ENCODE measurements at regions not wholly inside any gene's neighbourhood (a gene's known extent, or its start where the extent isn't known, plus 50 kb on each side); places are given as distances from the start of the nearest gene placed in this dataset.

DNA sequence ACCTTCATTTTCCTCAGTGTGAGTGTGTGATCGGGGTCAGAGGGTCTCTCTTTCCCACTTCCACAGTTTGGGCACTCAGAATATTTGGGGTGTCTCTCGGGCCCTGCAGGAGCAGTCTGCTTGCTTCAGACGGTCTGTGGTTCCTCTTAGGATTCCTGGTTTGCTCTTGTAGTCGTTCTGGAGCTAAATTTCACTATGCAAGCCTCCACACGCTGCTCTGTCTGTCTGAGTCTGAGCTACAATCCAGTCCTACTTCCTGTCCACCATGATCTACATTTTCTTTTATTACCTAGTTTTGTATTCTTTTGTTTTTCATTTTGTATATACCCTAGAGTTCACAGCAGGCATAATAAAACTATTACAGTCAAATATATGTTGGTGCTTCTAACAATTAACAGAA is 1967.3 kb upstream of the NUDT12 start:
- no peak for DNase-seq

- no peak for DNase-seq
These were observed 1945.9 kb upstream of the NUDT12 start for GRCh38 chr5:105508519-105508918.

DNA sequence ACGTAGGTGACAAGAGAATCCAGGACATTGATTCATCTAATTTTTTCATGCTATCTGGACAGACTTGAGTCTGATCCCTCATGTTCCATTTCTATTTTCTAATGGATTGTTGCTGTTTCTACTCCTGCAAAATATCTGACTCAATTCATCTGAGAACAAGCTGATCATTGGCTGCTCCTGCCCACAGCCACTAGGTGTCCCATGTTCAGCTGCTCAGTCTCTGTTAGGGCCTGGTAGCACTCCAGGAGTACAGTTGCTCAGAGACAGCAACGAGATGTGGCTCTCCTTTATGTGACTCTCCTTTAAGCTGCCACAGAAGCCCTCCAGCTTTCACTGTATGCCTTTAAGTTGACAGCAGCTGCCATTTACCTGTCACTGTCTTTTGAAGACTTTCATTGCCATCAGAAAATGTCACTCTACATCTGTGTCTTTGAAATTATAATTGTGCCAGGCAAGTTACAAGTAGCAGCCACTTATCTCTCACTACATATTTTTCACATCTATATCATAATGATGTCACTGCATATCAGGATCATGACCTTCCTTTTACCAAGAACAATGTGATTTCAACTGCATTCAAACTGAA is 1944.2 kb upstream of the NUDT12 start:
- peak; percentile 14 for DNase-seq

- peak; percentile 49 for DNase-seq
These were observed 1941.4 kb upstream of the NUDT12 start for GRCh38 chr5:105503950-105504349.

GRCh38 chr5:105501315-105501714 is 1938.7 kb upstream of the NUDT12 start:
- no peak for DNase-seq

DNA sequence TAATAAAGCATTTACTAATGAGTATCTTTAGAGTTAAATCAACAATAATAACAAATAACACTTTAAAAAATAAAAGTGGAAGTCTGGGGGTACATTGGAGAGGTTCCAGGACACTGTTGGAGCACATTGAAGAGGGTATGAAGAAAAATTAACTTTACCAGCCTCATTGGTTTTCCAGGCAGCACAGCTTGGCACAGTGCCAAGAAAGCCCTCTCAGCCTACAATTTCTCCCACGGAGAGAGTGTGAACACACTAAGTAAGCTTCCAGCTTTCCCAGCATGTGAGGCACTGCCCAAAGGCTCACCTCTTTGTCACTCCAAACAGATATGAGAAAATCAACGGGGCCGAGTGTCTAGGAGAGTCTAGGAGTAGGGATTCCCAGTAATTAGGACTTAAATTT is 1912.8 kb upstream of the NUDT12 start:
- no peak for DNase-seq

DNA sequence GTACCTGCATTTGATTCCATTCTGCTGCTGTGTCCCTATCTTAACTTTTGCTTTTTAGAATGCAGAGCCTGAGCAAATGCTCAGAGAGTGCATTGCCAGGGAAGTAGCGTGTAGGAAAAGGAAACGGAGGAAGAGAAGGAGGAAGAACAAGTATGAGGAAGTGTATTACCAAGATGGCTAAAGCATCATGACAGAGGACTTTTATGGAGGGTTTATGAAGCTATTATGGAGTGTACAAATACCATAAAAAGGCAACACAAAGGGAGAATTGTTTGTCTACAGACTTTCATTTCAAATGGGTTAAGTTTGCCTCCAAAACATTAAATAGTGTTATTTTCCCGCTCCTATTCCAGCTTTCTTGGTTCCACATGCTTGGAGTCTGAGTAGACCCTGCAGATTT is 1899.8 kb upstream of the NUDT12 start:
- DNase-seq = no peak

DNA sequence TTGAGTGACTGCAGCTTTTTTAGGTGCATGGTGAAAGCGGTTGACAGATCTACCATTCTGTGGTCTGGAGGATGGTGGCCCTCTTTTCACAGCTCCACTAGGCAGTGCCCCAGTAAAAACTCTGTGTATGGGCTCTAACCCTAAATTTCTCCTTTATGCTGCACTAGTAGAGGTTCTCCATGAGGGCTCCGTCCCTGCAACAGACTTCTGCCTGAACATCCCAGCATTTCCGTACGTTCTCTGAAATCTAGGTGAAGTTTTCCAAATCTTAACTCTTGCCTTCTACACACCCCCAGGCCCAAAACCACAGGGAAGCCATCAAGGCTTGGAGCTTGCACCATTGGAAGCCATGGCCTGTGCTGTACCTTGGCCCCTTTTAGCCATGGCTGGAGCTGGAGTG is 1898.1 kb upstream of the NUDT12 start:
- no peak for DNase-seq

GRCh38 chr5:105453216-105453807 is 1890.7 kb upstream of the NUDT12 start:
- DNase-seq = no peak

DNA sequence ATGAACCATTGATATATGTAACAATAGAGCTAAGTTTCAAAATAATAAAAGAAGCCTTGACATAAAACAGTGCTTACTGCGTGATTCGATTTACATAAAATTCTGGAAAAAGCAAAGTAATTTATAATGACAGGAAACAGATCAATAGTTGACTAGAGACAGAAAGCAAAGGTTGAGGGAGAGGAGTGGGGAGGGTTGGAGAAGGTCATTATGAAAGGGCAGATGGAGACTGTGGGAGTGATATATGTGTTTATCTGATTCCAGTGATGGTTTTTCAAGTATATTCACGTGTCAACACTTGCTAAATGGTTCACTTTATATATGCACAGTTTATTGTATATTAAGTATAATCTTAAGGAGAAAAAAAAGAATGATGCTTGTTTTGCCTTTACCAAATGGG is 1885.7 kb upstream of the NUDT12 start:
- no peak for DNase-seq

DNA sequence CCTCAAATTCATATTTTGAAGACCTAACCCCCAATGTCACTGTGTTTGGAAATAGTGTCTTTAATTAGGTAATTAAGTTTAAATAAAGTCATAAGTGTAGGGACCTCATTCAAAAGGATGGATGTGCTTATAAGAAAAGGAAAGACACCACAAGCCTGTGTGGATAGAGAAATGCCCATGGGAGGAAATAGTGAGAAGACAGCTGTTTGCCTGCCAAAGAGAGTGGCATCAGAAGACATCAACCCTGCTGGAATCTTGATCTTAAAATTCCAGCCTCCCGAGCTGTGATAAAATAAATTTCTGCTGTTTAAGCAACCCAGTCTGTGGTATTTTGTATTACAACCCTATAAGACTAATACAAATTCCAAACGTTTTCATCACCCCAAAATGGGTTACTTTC is 1867.9 kb upstream of the NUDT12 start:
- no peak for DNase-seq

- DNase-seq = peak; percentile 20
These were observed 1866.1 kb upstream of the NUDT12 start for GRCh38 chr5:105428451-105429380.

DNA sequence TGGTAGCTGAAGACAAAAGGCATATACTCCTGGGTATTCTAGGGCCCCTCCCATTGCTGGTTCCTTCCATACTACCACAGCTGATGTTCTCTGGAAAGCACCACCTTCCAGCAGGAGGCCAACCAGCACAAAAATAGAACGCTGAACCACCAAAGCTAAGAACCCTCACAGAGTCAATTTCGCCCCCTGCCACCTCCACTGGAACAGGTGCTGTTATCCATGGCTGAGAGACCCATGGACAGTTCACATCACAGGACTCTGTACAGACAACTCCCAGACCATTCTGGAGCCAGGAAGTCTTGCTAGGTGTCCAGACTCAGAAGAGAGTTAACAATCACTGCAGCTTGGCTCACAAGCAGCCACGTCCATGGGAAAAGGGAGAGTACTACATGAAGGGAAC is 1851.5 kb upstream of the NUDT12 start:
- no peak for DNase-seq

DNA sequence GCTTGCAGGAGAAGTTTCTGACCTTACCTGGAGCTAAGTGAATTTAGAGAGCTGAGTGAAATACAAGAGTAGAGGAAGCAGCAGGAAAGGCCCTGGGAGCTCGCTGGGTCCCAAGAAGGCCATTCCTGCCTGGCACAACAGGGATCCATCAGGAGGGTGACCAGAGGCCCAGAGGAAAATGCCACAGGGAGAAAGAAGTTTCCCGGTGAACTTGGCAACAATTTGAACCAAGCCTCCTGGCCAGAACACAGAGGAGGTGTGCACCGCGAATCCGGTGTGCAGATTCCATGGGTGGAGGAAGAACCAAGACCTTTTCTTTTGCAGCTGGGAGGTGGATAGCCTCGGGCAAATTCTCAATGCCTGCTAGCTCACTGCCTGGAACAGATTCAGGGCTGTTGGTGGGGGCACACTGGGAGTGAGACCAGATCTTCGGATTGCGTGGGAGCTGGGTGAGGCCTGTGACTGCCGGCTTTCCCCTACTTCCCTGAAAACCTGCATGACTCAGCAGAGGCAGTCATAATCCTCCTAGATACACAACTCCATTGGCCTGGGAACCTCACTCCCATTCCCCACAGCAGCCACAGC is 1850.9 kb upstream of the NUDT12 start:
- DNase-seq = no peak

DNA sequence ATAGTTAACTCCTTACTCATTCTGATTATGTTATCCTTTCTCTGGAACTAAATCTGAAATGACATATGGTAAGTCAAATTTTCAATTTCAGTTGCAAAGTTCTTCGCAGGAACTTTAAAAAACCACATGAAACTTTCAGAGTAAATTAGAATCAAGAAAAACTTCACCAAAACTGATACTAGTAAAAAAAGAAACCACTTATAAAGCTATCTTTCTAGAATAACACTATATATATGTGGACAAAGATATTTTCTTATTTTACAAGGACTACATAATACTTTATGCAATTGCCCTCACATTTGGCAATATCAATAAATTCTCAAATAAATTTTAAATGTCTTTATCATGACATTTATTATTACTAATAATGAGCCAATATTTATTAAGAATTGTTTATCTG is 1847.1 kb upstream of the NUDT12 start:
- DNase-seq = no peak

DNA sequence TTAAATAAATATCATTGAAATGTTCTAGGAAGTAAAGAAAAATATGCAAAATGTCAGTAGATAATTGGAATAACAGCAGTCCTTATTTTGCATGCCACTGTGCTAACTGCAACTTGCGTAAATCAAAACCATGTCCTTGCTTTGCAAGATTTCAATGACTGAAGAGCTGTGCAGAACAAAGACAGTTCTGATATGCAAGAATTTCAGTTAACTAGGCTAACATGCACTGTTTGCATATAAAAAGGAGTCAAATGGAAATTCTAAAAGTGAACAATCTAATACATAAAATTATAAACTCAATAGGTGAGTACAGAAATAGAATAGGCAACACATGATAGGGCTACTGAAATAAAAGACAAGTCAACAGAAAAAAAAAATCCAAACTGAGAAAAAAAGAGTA is 1844.6 kb upstream of the NUDT12 start:
- DNase-seq = no peak

GRCh38 chr5:105397749-105398148 is 1835.2 kb upstream of the NUDT12 start:
- no peak for DNase-seq

DNA sequence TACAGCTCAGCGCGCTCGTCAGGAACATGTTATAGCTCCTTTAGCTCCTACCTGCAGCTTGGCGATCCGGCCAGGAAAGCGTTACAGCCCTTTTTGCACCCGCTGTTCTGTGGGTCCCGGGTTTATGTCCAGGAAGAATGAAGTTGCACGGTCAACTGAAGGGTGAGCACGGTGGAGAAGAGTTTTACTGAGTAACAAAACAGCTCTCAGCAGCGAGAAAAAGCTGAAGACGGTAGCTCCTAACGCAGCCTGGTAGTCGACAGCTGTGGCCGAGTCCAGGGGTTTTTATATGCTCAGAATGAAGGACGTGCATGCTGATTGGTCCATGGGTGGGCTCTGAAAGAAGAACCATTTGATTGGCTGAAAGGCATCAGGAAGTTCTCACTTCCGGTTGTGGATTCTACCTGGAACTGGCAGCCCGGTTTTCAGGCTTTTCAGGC is 1830.1 kb upstream of the NUDT12 start:
- DNase-seq = no peak

DNA sequence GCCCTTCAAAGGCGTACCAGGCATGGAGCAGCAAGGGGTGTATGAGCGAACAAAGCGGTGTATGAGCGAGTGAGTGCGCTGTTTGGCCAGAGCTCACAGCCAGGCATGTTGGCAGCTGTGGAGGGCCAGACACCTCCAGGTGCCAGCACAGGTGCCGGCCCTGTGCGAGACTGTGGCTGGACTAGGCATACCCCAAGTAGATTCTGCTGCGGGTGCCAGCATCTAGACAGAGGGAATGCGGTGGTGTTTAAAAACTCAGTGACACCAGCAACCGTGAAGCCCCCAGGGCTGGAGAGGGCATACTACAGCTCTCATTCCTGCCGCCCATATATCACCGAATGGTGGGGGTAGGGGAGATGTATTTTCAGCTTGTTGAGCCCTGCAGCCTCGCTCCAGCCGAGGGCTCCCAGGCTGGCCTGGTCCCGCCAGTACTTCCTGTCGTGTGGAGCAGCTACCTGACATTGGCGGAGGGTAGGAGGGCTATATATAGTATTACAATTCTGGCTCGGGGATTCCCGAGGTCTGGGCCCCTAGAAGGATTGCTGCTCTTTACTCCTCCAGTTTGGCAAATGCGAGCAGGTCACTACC is 1829.6 kb upstream of the NUDT12 start:
- no peak for DNase-seq

- peak; percentile 8 for DNase-seq
These were observed 1817.5 kb upstream of the NUDT12 start for GRCh38 chr5:105380126-105380525.

DNA sequence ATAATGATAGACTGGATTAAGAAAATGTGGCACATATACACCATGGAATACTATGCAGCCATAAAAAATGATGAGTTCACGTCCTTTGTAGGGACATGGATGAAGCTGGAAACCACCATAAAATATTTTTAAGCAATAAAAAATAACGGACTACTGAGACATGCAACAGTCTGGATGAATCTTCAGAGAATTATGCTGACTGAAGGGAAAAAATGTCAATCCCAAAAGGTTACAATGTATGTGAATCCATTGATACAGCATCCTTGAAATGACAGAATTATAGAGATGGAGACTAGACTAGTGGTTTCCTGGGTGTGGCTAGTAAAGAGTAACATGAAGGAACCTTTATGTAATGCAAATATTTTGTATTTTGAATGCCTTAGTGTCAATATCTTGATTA is 1808.6 kb upstream of the NUDT12 start:
- no peak for DNase-seq

DNA sequence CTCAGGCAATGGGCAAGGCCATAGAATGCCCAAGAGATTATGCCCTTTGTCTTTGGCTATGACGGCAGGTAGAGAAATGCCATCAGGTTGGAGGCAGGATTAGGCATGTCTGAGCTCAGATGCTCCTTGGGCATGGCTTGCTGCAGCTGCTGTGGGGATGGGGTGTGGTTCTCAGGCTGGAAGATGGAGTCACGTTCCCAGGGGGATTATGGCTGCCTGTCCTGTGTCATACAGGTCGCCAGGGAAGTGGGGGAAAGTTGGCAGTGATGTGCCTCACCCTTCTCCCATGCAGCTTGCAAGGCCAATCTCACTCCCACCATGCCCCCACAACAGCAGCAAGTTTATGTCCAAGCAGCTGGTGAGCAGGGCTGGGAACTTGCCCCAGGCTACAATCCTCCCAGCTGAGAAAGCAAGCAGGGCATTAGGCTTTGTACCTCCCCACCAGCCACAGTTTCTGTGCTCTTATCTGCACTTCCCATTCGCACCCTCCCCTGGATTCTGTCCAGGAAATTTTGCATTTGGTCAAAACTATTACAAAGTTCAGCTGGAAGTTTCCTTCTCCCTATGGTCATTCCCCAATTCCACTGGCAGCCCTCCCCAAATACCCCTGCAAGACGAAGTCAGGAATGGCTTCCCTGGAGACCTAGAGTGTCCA is 1788.0 kb upstream of the NUDT12 start:
- DNase-seq = no peak

DNA sequence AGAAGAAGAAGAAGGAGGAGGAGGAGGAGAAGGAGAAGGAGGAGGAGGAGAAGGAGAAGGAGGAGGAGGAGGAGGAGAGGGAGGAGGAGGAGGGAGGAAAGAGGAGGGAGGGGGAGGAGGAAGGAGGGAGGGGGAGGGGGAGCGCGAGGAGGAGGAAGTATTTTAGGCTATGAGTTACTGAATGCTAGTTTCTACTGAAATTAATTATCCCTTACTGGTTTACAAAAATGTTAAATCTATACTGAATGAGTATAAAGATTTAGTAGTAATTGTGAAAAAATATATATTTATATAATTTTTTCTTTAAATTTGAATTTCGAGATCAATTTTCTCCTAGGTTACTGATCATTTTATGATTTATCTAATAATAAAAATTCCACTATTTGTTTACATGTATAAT is 1769.0 kb upstream of the NUDT12 start:
- DNase-seq = no peak

All from fibroblast of skin of abdomen (primary cell).